Esophagus squamous epithelium (tissue), 4 donors: ENCODE measurements at regions not wholly inside any gene's neighbourhood (a gene's known extent, or its start where the extent isn't known, plus 50 kb on each side); places are given as distances from the start of the nearest gene placed in this dataset.

Experiments
- POLR2A ChIP-seq, 4 donors: fragments of 450-650 bp; IDR thresholded peaks; one replicate each; pipeline ENCODE4 v1.6.1; 2017; ENCODE audit warnings: antibody characterized with exemption in 4 of 4, mild to moderate bottlenecking in 4 of 4, moderate library complexity in 3 of 4
- TF ChIP-seq, protein P1 (sequence below), 6 experiments: fragments of 450-650 bp in 4 of 6; fragments of 200-600 bp in 2 of 6; sonication (generic) in 2 of 6; IDR thresholded peaks; one replicate each; pipeline ENCODE4 v1.5.1; 2016 to 2019; ENCODE audit warnings: antibody characterized with exemption in 6 of 6, mild to moderate bottlenecking in 4 of 6, moderate library complexity in 4 of 6

DNA sequence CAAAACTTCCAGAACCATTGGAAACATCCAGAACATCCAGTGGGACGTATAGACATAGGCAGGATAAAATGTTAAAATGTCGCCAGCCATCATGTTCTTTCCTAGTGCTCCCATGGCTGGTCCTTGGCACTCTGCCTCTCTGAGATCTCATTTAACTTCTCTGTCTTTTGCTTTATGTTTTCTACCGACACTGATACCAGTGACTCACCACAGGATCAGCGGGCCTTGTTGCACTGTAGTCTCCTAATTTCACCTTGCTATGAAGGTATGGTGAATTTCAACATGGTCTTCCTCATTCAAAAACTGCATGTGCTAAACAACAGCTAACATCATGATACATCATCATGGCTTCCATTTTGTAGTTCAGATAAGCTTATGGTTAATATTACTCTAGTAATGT lies 521.0 kb upstream of the IGFBP7 start:
- TF ChIP-seq, protein P1, sequence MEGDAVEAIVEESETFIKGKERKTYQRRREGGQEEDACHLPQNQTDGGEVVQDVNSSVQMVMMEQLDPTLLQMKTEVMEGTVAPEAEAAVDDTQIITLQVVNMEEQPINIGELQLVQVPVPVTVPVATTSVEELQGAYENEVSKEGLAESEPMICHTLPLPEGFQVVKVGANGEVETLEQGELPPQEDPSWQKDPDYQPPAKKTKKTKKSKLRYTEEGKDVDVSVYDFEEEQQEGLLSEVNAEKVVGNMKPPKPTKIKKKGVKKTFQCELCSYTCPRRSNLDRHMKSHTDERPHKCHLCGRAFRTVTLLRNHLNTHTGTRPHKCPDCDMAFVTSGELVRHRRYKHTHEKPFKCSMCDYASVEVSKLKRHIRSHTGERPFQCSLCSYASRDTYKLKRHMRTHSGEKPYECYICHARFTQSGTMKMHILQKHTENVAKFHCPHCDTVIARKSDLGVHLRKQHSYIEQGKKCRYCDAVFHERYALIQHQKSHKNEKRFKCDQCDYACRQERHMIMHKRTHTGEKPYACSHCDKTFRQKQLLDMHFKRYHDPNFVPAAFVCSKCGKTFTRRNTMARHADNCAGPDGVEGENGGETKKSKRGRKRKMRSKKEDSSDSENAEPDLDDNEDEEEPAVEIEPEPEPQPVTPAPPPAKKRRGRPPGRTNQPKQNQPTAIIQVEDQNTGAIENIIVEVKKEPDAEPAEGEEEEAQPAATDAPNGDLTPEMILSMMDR (IDR thresholded peaks at IDR 0.05), result no peak
- TF ChIP-seq POLR2A (IDR thresholded peaks at IDR 0.05), result no peak
